ENCODE measurements at regions not wholly inside any gene's neighbourhood (a gene's known extent, or its start where the extent isn't known, plus 50 kb on each side); places are given as distances from the start of the nearest gene placed in this dataset.

DNA sequence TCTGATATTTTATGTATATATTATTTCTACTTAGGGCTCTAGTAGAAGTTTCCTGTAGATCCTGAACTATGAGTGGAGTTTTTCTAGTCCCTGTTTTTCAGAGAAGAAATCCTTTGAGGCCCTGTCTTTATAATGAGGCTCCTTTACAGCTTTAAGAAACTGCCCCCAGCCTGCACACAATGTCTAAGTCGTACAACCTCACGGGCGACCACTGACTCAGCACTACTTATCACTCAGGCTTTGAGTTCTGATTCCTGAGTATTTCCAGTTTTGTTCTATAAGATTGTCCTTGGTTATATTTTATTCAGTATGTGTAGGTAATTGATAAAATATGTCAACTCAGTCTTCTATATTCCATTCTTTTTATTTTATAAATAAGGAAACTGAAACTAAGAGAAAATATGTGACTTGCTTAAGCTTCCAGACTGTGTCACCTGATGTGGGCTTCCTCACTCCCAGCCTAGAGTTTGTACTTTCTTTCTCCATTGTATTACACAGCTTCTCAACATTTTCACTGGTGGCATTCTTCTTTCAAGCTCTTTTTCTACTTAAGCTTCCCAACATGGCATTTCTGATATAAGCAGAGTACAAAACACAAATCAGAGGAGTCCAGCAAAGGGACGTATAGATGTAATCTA is 167.0 kb downstream of the TBX18 start:
- TF ChIP-seq POLR2AphosphoS5 (IDR thresholded peaks at IDR 0.05) = no peak
- TF ChIP-seq, protein P1, sequence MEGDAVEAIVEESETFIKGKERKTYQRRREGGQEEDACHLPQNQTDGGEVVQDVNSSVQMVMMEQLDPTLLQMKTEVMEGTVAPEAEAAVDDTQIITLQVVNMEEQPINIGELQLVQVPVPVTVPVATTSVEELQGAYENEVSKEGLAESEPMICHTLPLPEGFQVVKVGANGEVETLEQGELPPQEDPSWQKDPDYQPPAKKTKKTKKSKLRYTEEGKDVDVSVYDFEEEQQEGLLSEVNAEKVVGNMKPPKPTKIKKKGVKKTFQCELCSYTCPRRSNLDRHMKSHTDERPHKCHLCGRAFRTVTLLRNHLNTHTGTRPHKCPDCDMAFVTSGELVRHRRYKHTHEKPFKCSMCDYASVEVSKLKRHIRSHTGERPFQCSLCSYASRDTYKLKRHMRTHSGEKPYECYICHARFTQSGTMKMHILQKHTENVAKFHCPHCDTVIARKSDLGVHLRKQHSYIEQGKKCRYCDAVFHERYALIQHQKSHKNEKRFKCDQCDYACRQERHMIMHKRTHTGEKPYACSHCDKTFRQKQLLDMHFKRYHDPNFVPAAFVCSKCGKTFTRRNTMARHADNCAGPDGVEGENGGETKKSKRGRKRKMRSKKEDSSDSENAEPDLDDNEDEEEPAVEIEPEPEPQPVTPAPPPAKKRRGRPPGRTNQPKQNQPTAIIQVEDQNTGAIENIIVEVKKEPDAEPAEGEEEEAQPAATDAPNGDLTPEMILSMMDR (IDR thresholded peaks at IDR 0.05) = no peak
- no peak for TF ChIP-seq POLR2A (IDR thresholded peaks at IDR 0.05)

Data from gastroesophageal sphincter (tissue), 3 donors.